K562 (cell line): ENCODE measurements at regions not wholly inside any gene's neighbourhood (a gene's known extent, or its start where the extent isn't known, plus 50 kb on each side); places are given as distances from the start of the nearest gene placed in this dataset.

Source experiments
- ATAC-seq: fragments of 200-7000 bp; cut with Tn5 transposase; 3 replicates; pipeline ENCODE4 v1.9.1; 2020; ENCODE audit warnings: moderate library complexity
- BruUV-seq: library from RNA; stranded (reverse); fragments of 400-500 nt; replicated peaks from 2 replicates; lab custom pipeline; 2021; lab: Mats Ljungman, UMichigan
- CTCF ChIA-PET: fragments of 300-600 bp; formaldehyde crosslinking; extraction: SDS; loops from one replicate; lab custom pipeline; 2021; ENCODE audit warnings: low intra/inter-chr PET ratio; lab: Yijun Ruan, JAX
- POLR2A ChIA-PET: fragments of 300-600, 350-650 bp; sonication (Branson Sonifier 250); formaldehyde crosslinking; extraction: SDS; loops from one replicate; lab custom pipeline; 2021; ENCODE audit warnings: antibody characterized with exemption, inconsistent platforms; lab: Yijun Ruan, JAX
- DNase-seq, 4 experiments: peaks; one replicate each; pipeline versions ENCODE4 v3.0.0 to v3.0.0-alpha.2; 2011 to 2018; ENCODE audit warnings: low spot score in 3 of 4, mixed read lengths in 3 of 4; ENCODE audit errors: extremely low read depth in 1 of 4
- FAIRE-seq: peaks from 2 replicates; lab custom pipeline; 2011; peaks lifted over from hg19 to GRCh38; lab: Jason Lieb, UNC
- H2AFZ ChIP-seq: 2 replicates; pipeline ENCODE4 v1.6.0; 2011; ENCODE audit warnings: low read depth, low read length, control low read depth, inconsistent platforms
- H3K27ac ChIP-seq: fragments of 200-600 bp; 3 replicates; pipeline ENCODE4 v1.8.0; 2011; ENCODE audit warnings: low read depth, mild to moderate bottlenecking, control low read depth, inconsistent platforms, low read length, moderate library complexity, mixed read lengths; ENCODE audit errors: extremely low read depth
- H3K27me3 ChIP-seq, 2 experiments: fragments of 300-600 bp in 1 of 2; 2 replicates in 1 of 2; 3 replicates in 1 of 2; pipeline versions ENCODE4 v1.6.0 to v1.8.0; 2011; ENCODE audit warnings: inconsistent platforms in 2 of 2, low read length in 2 of 2, mild to moderate bottlenecking in 1 of 2, mixed read lengths in 1 of 2, moderate library complexity in 1 of 2; ENCODE audit not compliant: control insufficient read depth in 2 of 2, insufficient read depth in 2 of 2
- H3K36me3 ChIP-seq: fragments of 300-600 bp; 3 replicates; pipeline ENCODE4 v1.8.0; 2011; ENCODE audit warnings: mild to moderate bottlenecking, low read length, inconsistent platforms; ENCODE audit not compliant: control insufficient read depth, insufficient read depth
- H3K4me1 ChIP-seq, 2 experiments: fragments of 200-600 bp in 1 of 2; replicated peaks in 1 of 2; 2 replicates in 1 of 2; 3 replicates in 1 of 2; pipeline versions ENCODE4 v1.5.1 to v1.8.0; 2011; ENCODE audit warnings: inconsistent platforms in 2 of 2, low read length in 2 of 2, mild to moderate bottlenecking in 1 of 2, mixed read lengths in 1 of 2, moderate library complexity in 1 of 2; ENCODE audit not compliant: control insufficient read depth in 2 of 2, insufficient read depth in 2 of 2
- H3K4me2 ChIP-seq: 2 replicates; pipeline ENCODE4 v1.6.1; 2011; ENCODE audit warnings: low read length, control low read depth, inconsistent platforms, mixed read lengths; ENCODE audit not compliant: insufficient read depth
- H3K4me3 ChIP-seq: fragments of 200-600 bp; sonication (generic), shearing (Covaris generic); 2 replicates; pipeline ENCODE4 v1.5.1; 2016; ENCODE audit warnings: control low read depth, inconsistent platforms
- H3K79me2 ChIP-seq: fragments of 200-600 bp; 3 replicates; pipeline ENCODE4 v1.8.0; 2011; ENCODE audit warnings: low read length, inconsistent platforms; ENCODE audit not compliant: control insufficient read depth, insufficient read depth
- H3K9ac ChIP-seq, 2 experiments: 2 replicates each; pipeline versions ENCODE4 v1.6.0 to v1.6.1; 2011; ENCODE audit warnings: low read depth in 2 of 2, low read length in 2 of 2, control low read depth in 1 of 2, inconsistent platforms in 1 of 2, mild to moderate bottlenecking in 1 of 2, mixed read lengths in 1 of 2; ENCODE audit not compliant: insufficient read depth in 1 of 2
- H3K9me1 ChIP-seq: one replicate; pipeline ENCODE4 v1.6.0; 2011; ENCODE audit warnings: inconsistent platforms, mild to moderate bottlenecking, low read length, moderate library complexity; ENCODE audit not compliant: control insufficient read depth, insufficient read depth
- H3K9me3 ChIP-seq: replicated peaks from 2 replicates; pipeline ENCODE4 v1.5.1; 2011; ENCODE audit warnings: low read depth, low read length, inconsistent platforms; ENCODE audit not compliant: control insufficient read depth, insufficient read depth
- H4K20me1 ChIP-seq: replicated peaks from 2 replicates; pipeline ENCODE4 v1.6.1; 2011; ENCODE audit warnings: low read length, inconsistent platforms, mixed read lengths; ENCODE audit not compliant: control insufficient read depth, insufficient read depth
- CBX2 ChIP-seq: fragments of 200-600 bp; sonication (generic); IDR thresholded peaks from one replicate; pipeline ENCODE4 v1.6.1; 2012; ENCODE audit warnings: mild to moderate bottlenecking, low read length, inconsistent platforms; ENCODE audit not compliant: insufficient read depth, poor library complexity, severe bottlenecking
- PHF20 ChIP-seq: fragments of 450-650 bp; IDR thresholded peaks from 2 replicates; pipeline ENCODE4 v1.6.1; 2018; ENCODE audit not compliant: partially characterized antibody
- PRMT5 ChIP-seq: sonication (generic); formaldehyde crosslinking; IDR thresholded peaks from 2 replicates; pipeline ENCODE4 v1.5.0; 2020; ENCODE audit warnings: missing genetic modification reagents
- RBM22 ChIP-seq: fragments of 200-400 bp; formaldehyde crosslinking; IDR thresholded peaks from 2 replicates; pipeline ENCODE4 v1.6.1; 2018; ENCODE audit warnings: low read length, low read depth; ENCODE audit not compliant: poor library complexity, severe bottlenecking
- SIN3A ChIP-seq, 2 experiments: fragments of 150-350 bp in 1 of 2; IDR thresholded peaks; 2 replicates each; pipeline ENCODE4 v1.6.1; 2011 to 2016; ENCODE audit warnings: borderline replicate concordance in 2 of 2, low read depth in 2 of 2, low read length in 2 of 2, mild to moderate bottlenecking in 2 of 2, moderate library complexity in 2 of 2; ENCODE audit not compliant: control insufficient read depth in 1 of 2
- ZFX ChIP-seq: sonication (generic); formaldehyde crosslinking; IDR thresholded peaks from 2 replicates; pipeline ENCODE4 v1.8.0; 2022; ENCODE audit warnings: mild to moderate bottlenecking, missing genetic modification reagents, moderate library complexity
- ZNF263 ChIP-seq: sonication (generic); formaldehyde crosslinking; IDR thresholded peaks from 2 replicates; pipeline ENCODE4 v1.8.0; 2022; ENCODE audit warnings: mild to moderate bottlenecking, missing genetic modification reagents, borderline replicate concordance
- WGBS: fragments of 100-300 bp; shearing (Covaris generic); methylation state at CpG from one replicate; pipeline ENCODE4 v1.1.6; 2016; ENCODE audit warnings: low coverage, mixed read lengths; ENCODE audit not compliant: insufficient coverage; ENCODE audit errors: missing lambda C conversion rate; 5-methylcytosine and 5-hydroxymethylcytosine counted together
- in situ Hi-C: fragments of 300-500 bp; cut with MboI; formaldehyde crosslinking; loops from 4 replicates; pipeline ENCODE4 v1.15.0; 2018; ENCODE audit warnings: inconsistent platforms, mixed read lengths
- intact Hi-C: fragments of 100-400 bp; cut with micrococcal nuclease; formaldehyde crosslinking; loops from 2 replicates; pipeline ENCODE4 v1.14.2; 2022
- TF ChIP-seq, protein P1 (sequence below): fragments of 250-450 bp; sonication (Bioruptor Pico); IDR thresholded peaks from 2 replicates; pipeline ENCODE4 v1.5.0; 2020; ENCODE audit warnings: mild to moderate bottlenecking
- TF ChIP-seq, protein P2 (sequence below): IDR thresholded peaks from 2 replicates; pipeline ENCODE4 v1.6.1; 2014; ENCODE audit warnings: antibody characterized with exemption
- TF ChIP-seq, protein P3 (sequence below): sonication (generic); formaldehyde crosslinking; IDR thresholded peaks from 2 replicates; pipeline ENCODE4 v1.8.0; 2022; ENCODE audit warnings: mild to moderate bottlenecking, missing genetic modification reagents
- TF ChIP-seq, protein P4 (sequence below): fragments of 250-450 bp; sonication (Bioruptor Pico); IDR thresholded peaks from 2 replicates; pipeline ENCODE4 v1.5.0; 2021

DNA sequence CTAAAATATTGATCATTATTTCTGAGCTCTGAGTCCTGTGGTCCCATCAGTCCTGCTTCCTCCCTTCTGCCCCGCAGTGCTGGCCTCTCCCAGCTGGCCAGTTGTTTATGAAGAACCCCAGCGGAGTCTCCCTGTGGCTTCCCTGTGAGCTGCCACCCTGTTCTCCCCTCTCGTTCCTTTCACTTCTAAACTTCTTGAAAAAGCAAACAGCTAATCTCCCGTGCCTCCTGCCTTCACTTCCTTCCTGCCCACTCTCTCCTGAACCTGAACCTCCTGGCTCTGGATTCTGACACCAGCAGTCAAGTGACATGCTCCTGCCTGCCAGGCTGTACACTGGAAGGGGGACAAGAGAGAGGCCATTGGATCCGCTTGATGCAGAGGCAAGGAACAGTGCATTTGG lies 63.7 kb upstream of the ZPBP start:
- H2AFZ ChIP-seq, result no peak overlapping the region
- DNase-seq, result no peak
- FAIRE-seq, result no peak
- H4K20me1 ChIP-seq, result no peaks in the 10 kb centered on the region
- H3K9ac ChIP-seq, result no peak overlapping the region
- H3K27ac ChIP-seq, result no peak overlapping the region
- H3K36me3 ChIP-seq, result no peaks in the 10 kb centered on the region
- H3K79me2 ChIP-seq, result no peaks in the 10 kb centered on the region
- ChIA-PET CTCF (no interaction called here), POLR2A (interaction anchor here (0.6 kb wide), 2 partner anchors 318 to 1979 kb away, joined by 3 to 4 read pairs; no protein-coding TSS in a partner anchor)
- H3K4me3 ChIP-seq, result no peak overlapping the region
- WGBS, result 0% methylated on average over 4 of the region's 5 CpGs
- H3K9me3 ChIP-seq, result no peaks in the 10 kb centered on the region
- intact Hi-C loops (no loop called here), in situ Hi-C loops (no loop called here)
- H3K4me2 ChIP-seq, result no peak overlapping the region
- BruUV-seq, result no TSS peak
- H3K9me1 ChIP-seq, result no peaks in the 10 kb centered on the region
- ATAC-seq, result no peak
- peaks cover 0 to 8% of the 10 kb centered on the region in 2 experiments; a peak in 2 of 5 replicates for H3K4me1 ChIP-seq
- peaks cover 2 to 23% of the 10 kb centered on the region in 2 experiments; a peak in 3 of 5 replicates for H3K27me3 ChIP-seq
- TF ChIP-seq, protein P1, sequence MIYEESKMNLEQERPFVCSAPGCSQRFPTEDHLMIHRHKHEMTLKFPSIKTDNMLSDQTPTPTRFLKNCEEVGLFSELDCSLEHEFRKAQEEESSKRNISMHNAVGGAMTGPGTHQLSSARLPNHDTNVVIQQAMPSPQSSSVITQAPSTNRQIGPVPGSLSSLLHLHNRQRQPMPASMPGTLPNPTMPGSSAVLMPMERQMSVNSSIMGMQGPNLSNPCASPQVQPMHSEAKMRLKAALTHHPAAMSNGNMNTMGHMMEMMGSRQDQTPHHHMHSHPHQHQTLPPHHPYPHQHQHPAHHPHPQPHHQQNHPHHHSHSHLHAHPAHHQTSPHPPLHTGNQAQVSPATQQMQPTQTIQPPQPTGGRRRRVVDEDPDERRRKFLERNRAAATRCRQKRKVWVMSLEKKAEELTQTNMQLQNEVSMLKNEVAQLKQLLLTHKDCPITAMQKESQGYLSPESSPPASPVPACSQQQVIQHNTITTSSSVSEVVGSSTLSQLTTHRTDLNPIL, result no peak
- TF ChIP-seq CBX2, result no peak
- TF ChIP-seq, protein P2, sequence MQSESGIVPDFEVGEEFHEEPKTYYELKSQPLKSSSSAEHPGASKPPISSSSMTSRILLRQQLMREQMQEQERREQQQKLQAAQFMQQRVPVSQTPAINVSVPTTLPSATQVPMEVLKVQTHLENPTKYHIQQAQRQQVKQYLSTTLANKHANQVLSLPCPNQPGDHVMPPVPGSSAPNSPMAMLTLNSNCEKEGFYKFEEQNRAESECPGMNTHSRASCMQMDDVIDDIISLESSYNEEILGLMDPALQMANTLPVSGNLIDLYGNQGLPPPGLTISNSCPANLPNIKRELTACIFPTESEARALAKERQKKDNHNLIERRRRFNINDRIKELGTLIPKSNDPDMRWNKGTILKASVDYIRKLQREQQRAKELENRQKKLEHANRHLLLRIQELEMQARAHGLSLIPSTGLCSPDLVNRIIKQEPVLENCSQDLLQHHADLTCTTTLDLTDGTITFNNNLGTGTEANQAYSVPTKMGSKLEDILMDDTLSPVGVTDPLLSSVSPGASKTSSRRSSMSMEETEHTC, result no peak
- TF ChIP-seq, protein P3, sequence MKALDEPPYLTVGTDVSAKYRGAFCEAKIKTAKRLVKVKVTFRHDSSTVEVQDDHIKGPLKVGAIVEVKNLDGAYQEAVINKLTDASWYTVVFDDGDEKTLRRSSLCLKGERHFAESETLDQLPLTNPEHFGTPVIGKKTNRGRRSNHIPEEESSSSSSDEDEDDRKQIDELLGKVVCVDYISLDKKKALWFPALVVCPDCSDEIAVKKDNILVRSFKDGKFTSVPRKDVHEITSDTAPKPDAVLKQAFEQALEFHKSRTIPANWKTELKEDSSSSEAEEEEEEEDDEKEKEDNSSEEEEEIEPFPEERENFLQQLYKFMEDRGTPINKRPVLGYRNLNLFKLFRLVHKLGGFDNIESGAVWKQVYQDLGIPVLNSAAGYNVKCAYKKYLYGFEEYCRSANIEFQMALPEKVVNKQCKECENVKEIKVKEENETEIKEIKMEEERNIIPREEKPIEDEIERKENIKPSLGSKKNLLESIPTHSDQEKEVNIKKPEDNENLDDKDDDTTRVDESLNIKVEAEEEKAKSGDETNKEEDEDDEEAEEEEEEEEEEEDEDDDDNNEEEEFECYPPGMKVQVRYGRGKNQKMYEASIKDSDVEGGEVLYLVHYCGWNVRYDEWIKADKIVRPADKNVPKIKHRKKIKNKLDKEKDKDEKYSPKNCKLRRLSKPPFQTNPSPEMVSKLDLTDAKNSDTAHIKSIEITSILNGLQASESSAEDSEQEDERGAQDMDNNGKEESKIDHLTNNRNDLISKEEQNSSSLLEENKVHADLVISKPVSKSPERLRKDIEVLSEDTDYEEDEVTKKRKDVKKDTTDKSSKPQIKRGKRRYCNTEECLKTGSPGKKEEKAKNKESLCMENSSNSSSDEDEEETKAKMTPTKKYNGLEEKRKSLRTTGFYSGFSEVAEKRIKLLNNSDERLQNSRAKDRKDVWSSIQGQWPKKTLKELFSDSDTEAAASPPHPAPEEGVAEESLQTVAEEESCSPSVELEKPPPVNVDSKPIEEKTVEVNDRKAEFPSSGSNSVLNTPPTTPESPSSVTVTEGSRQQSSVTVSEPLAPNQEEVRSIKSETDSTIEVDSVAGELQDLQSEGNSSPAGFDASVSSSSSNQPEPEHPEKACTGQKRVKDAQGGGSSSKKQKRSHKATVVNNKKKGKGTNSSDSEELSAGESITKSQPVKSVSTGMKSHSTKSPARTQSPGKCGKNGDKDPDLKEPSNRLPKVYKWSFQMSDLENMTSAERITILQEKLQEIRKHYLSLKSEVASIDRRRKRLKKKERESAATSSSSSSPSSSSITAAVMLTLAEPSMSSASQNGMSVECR, result no peak
- no peak for TF ChIP-seq SIN3A (IDR thresholded peaks at IDR 0.05; ENCODE audit: borderline replicate concordance in 2 of 2, control insufficient read depth in 1 of 2, low read depth in 2 of 2, low read length in 2 of 2)
- TF ChIP-seq PRMT5, result no peak
- no peak for TF ChIP-seq ZNF263 (CRISPR knock-in tag)
- TF ChIP-seq, protein P4, sequence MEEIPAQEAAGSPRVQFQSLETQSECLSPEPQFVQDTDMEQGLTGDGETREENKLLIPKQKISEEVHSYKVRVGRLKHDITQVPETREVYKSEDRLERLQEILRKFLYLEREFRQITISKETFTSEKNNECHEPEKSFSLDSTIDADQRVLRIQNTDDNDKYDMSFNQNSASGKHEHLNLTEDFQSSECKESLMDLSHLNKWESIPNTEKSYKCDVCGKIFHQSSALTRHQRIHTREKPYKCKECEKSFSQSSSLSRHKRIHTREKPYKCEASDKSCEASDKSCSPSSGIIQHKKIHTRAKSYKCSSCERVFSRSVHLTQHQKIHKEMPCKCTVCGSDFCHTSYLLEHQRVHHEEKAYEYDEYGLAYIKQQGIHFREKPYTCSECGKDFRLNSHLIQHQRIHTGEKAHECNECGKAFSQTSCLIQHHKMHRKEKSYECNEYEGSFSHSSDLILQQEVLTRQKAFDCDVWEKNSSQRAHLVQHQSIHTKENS, result no peak
- no peak for TF ChIP-seq RBM22
- TF ChIP-seq ZFX (CRISPR knock-in tag), result no peak
- TF ChIP-seq PHF20, result no peak
